Ascending aorta (tissue), 2 donors: ENCODE measurements at regions not wholly inside any gene's neighbourhood (a gene's known extent, or its start where the extent isn't known, plus 50 kb on each side); places are given as distances from the start of the nearest gene placed in this dataset.

Experiments
- DNase-seq, 2 donors: peaks; one replicate each; pipeline ENCODE4 v3.0.0-alpha.2; 2019; ENCODE audit warnings: low spot score in 2 of 2
- H3K27ac ChIP-seq, 2 donors: fragments of 200-600 bp; sonication (generic); one replicate each; pipeline ENCODE4 v1.5.1; 2016 to 2017; ENCODE audit warnings: mild to moderate bottlenecking in 1 of 2
- H3K27me3 ChIP-seq: fragments of 200-600 bp; sonication (generic); one replicate; pipeline ENCODE4 v1.5.1; 2017
- H3K36me3 ChIP-seq, 2 donors: fragments of 200-600 bp; sonication (generic); one replicate each; pipeline ENCODE4 v1.5.1; 2016
- H3K4me1 ChIP-seq, 2 donors: fragments of 200-600 bp; sonication (generic); one replicate each; pipeline ENCODE4 v1.5.1; 2016 to 2017; ENCODE audit warnings: mild to moderate bottlenecking in 1 of 2
- H3K4me3 ChIP-seq, 2 donors: fragments of 200-600 bp; sonication (generic); one replicate each; pipeline ENCODE4 v1.5.1; 2016 to 2017; ENCODE audit warnings: mild to moderate bottlenecking in 1 of 2
- H3K9me3 ChIP-seq, 2 donors: fragments of 200-600 bp; sonication (generic); one replicate each; pipeline ENCODE4 v1.5.1; 2016
- CTCF ChIP-seq, 3 experiments: fragments of 200-600 bp in 2 of 3; fragments of 450-650 bp in 1 of 3; sonication (generic) in 2 of 3; IDR thresholded peaks; one replicate each; pipeline ENCODE4 v1.5.1; 2016 to 2019; ENCODE audit warnings: antibody characterized with exemption in 3 of 3, mild to moderate bottlenecking in 1 of 3, moderate library complexity in 1 of 3
- intact Hi-C: fragments of 100-400 bp; cut with DNase I; formaldehyde crosslinking; loops from one replicate; pipeline ENCODE4 v1.15.1; 2023

- Histone ChIP-seq H3K36me3 (no peaks in the 10 kb centered on the region), H3K9me3 (no peaks in the 10 kb centered on the region), H3K4me3 (no peak overlapping the region), H3K4me1 (no peaks in the 10 kb centered on the region), H3K27me3 (no peaks in the 10 kb centered on the region), H3K27ac (no peak overlapping the region)
- intact Hi-C loops, result no loop called here
- DNase-seq, result no peak
- no peak for TF ChIP-seq CTCF (IDR thresholded peaks at IDR 0.05)
These were observed 1627.6 kb upstream of the ZEB2 start for GRCh38 chr2:146147448-146148012.

GRCh38 chr2:146143971-146144370 is 1624.1 kb upstream of the ZEB2 start:
- no peak for DNase-seq
- intact Hi-C loops, result no loop called here
- Histone ChIP-seq H3K27me3 (no peaks in the 10 kb centered on the region), H3K4me1 (no peaks in the 10 kb centered on the region), H3K36me3 (no peaks in the 10 kb centered on the region), H3K9me3 (no peaks in the 10 kb centered on the region), H3K27ac (no peak overlapping the region), H3K4me3 (no peak overlapping the region)
- no peak for TF ChIP-seq CTCF (IDR thresholded peaks at IDR 0.05)

- DNase-seq, result no peak
- no peaks in the 10 kb centered on the region for H3K27me3 ChIP-seq
- intact Hi-C loops, result no loop called here
- H3K4me3 ChIP-seq, result no peak overlapping the region
- no peak overlapping the region for H3K27ac ChIP-seq
- H3K36me3 ChIP-seq, result no peaks in the 10 kb centered on the region
- no peaks in the 10 kb centered on the region for H3K9me3 ChIP-seq
- no peak for TF ChIP-seq CTCF (IDR thresholded peaks at IDR 0.05)
- H3K4me1 ChIP-seq, result no peaks in the 10 kb centered on the region
These were observed 1618.9 kb upstream of the ZEB2 start for GRCh38 chr2:146138820-146139219.

GRCh38 chr2:146135245-146135644 is 1615.3 kb upstream of the ZEB2 start:
- no peaks in the 10 kb centered on the region for H3K4me1 ChIP-seq
- no peak overlapping the region for H3K4me3 ChIP-seq
- H3K9me3 ChIP-seq, result no peaks in the 10 kb centered on the region
- no peak for TF ChIP-seq CTCF (IDR thresholded peaks at IDR 0.05)
- intact Hi-C loops, result no loop called here
- H3K27ac ChIP-seq, result no peak overlapping the region
- DNase-seq, result no peak
- no peaks in the 10 kb centered on the region for H3K36me3 ChIP-seq
- no peaks in the 10 kb centered on the region for H3K27me3 ChIP-seq

GRCh38 chr2:146131785-146132184 is 1611.9 kb upstream of the ZEB2 start:
- TF ChIP-seq CTCF (IDR thresholded peaks at IDR 0.05), result no peak
- no peak for DNase-seq
- Histone ChIP-seq H3K9me3 (no peaks in the 10 kb centered on the region), H3K36me3 (no peaks in the 10 kb centered on the region), H3K27ac (no peak overlapping the region), H3K27me3 (no peaks in the 10 kb centered on the region), H3K4me1 (no peaks in the 10 kb centered on the region), H3K4me3 (no peak overlapping the region)
- intact Hi-C loops, result no loop called here

- H3K36me3 ChIP-seq, result no peaks in the 10 kb centered on the region
- no peak overlapping the region for H3K4me3 ChIP-seq
- H3K4me1 ChIP-seq, result no peaks in the 10 kb centered on the region
- intact Hi-C loops, result no loop called here
- H3K9me3 ChIP-seq, result no peaks in the 10 kb centered on the region
- H3K27me3 ChIP-seq, result no peaks in the 10 kb centered on the region
- no peak overlapping the region for H3K27ac ChIP-seq
- no peak for TF ChIP-seq CTCF (IDR thresholded peaks at IDR 0.05)
- DNase-seq, result no peak
These were observed 1611.1 kb upstream of the ZEB2 start for GRCh38 chr2:146131048-146131447.
